ENCODE measurements at regions not wholly inside any gene's neighbourhood (a gene's known extent, or its start where the extent isn't known, plus 50 kb on each side); places are given as distances from the start of the nearest gene placed in this dataset.

DNA sequence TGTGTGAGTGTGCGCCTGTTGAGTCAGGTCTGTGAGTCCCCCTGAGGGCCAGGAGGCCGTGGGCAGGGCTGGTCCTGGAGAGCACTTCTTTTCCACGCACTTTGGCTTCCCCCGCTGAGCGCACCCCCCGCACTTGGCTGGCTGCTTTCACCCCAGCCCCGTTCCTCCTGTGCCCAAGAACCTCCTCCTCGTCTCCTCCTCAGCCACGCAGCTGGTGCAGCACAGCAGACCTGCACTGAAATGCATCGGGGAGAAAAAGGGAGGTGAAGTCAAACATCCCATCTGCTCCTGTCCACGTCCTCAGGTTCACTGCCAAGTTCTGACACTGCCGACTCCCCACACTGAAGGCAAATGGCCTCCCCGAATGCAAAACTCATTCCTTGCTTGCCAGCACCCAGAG is 362.7 kb upstream of the SFSWAP start:
- intact Hi-C loops (cut with DNase I) = no loop called here
- DNase-seq = peak in 8 of 10 donors; percentile 36 to 92 (median 58)

DNA sequence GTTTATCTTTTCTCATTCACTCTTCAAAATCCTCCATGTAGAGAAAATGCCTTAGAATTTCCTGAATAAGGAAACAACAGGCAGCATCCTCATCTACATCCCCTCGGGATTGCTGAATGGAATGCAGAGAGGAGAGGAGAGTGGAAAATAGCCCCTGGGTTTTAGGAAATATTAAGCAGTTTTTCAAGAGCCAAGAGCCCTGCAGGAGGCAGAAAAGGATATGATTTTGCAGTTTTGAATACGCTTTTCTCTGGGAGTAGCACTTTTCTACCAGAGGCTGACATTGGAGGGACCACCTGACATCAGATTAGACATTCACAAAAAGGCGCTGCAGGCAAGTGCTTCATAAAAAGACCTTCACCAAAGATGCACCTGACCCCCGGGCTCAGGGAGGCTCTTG is 362.2 kb upstream of the SFSWAP start:
- intact Hi-C loops (cut with DNase I) = no loop called here
- no peak for DNase-seq

DNA sequence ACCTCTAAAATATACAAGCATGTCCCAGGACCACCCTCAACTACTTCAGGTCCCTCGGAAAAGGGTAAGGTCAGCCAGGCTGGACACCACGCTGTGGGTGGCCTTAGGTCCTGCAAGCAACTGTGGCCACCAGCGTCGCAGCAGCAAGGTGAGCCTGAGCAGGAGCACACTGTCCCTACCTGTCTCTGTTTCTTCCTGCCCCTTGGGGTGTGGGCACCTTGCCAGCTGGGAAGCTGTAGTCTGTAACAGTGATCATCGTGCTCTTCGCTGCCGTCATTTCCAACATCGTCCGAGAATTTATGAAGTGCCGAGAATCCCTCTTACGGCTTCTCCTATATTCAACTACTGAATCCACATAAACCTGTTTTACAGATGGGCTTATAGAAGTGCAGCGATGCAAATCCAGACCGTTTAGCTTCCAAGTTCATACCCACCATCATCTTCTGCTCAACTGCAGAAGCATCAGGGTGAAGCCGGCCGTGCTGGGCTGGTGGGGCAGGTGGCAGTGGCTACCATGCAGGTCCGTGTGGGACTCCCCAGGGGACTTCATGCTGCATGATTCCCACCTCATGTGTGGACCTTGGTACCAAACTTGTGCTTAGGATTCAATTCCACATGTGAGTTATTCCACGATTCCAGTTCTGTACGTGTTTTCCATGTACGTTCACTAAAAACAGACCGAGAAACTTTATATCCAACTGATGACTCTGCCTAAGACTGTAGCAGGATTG is 361.3 kb upstream of the SFSWAP start:
- no peak for DNase-seq
- intact Hi-C loops (cut with DNase I) = no loop called here

DNA sequence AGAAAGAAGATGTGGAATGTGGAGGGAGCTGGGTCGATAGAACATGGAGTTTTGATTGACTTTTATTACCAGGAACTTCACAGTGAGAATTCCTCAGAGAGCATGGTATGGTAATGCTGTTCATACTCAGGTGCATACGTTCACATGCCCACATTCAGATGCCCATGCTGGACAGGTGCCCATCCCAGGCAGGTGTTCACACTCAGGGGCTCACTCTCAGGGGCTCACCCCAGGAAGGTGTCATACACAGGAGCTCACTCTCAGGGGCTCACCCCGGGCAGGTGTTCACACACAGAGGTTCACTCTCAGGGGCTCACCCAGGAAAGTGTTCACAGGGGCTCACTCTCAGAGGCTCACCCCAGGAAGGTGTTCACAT is 360.0 kb upstream of the SFSWAP start:
- DNase-seq = peak in 1 of 10 donors; percentile 75
- intact Hi-C loops (cut with DNase I) = no loop called here

DNA sequence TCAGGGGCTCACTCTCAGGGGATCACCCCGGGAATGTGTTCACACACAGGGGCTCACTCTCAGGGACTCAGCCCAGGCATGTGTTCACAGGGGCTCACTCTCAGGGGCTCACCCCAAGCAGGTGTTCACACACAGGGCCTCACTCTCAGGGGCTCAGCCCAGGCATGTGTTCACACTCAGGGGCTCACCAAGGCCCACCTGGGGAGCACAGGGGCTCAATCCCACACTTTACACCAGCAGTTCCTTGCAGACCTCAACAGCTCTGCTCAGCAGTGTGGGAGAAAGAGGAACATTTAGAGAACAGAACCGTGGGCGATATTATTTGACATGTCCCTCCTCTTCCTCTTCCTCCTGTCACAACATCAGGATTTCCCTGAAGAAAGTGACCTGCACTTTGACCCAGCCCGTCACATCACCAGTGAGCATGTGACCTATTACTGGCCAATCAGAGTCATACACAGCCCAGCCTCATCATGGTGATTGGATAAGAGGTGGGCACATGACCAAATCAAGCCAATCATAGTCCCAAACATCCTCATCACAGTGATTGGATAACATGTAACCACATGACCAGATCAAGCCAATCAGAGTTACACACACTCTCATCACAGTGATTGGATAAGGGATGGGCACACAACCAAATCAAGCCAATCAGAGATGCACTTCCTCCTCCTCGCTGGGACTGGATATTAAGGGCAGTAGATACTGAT is 359.4 kb upstream of the SFSWAP start:
- DNase-seq = peak in 1 of 10 donors; percentile 50
- intact Hi-C loops (cut with DNase I) = no loop called here

DNA sequence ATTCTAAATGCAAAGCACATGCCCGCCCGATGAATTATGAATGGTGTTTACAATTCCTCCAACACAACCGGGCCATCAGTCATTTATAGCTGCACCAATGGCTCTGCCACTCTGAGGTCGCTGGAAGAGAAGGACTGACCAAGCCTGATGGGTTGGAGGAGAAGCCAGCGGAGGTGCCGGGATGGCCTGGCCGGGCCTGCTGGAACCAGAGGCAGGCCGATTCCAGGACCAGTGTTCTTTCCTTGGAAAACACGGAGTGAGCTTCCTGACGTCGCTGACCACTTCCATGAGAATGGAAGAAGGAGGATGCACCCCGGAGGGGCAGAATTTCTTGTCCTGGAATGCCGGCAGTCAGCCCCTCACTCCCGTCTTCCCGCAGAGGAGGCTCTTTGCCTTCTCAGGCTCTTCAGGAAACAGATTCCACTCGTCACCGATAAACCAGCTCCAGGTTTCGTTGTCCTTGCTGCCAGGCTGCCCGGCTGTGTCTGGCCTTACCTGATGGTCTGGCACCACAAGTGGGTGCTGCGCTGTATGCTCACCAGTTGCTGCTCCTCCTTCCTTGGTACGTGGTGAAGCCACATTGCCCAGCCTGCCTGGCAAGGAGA is 358.5 kb upstream of the SFSWAP start:
- intact Hi-C loops (cut with DNase I) = no loop called here

DNA sequence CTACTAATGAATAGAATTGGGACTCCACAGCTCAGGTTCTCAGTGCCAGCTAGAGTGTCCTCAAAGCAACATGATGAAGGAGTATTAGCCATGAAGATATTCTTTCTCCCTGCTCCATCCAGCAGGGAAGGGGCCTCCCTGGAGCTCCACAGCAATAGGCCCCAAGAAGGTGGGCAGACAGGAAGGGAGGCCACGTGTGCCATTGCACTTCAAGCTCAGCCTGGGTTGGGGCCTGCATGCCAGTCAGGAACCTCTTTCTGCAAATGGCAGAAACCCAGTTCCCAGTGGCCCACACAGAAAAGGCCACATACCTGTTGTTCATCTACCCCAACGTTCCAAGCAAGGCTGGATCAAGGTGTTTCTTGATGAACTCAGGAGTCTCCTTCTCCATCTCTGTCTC is 357.5 kb upstream of the SFSWAP start:
- intact Hi-C loops (cut with DNase I) = no loop called here
- no peak for DNase-seq

More for the DNA sequence above, 358.5 kb upstream of the SFSWAP start:
- DNase-seq = peak in 1 of 10 donors; percentile 60

DNA sequence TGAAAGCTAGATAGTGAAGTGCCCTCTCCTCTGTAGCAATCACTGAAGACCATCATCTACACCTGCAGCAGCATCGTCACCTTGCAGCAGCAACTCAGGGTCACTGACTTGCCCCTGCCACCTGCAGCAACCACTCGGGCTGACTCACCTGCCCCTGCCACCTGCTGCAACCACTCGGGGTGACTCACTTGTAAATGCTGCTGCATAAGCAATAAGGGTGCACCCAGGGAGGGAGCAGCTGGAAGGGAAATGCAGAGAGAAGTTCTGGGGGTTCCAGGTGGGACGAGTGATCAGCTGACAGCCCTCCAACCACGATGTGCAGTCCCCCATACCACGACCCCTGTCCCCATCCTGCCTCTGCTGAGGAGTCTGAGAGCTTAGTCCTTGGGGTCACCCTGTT is 357.1 kb upstream of the SFSWAP start:
- intact Hi-C loops (cut with DNase I) = no loop called here
- DNase-seq = no peak

DNA sequence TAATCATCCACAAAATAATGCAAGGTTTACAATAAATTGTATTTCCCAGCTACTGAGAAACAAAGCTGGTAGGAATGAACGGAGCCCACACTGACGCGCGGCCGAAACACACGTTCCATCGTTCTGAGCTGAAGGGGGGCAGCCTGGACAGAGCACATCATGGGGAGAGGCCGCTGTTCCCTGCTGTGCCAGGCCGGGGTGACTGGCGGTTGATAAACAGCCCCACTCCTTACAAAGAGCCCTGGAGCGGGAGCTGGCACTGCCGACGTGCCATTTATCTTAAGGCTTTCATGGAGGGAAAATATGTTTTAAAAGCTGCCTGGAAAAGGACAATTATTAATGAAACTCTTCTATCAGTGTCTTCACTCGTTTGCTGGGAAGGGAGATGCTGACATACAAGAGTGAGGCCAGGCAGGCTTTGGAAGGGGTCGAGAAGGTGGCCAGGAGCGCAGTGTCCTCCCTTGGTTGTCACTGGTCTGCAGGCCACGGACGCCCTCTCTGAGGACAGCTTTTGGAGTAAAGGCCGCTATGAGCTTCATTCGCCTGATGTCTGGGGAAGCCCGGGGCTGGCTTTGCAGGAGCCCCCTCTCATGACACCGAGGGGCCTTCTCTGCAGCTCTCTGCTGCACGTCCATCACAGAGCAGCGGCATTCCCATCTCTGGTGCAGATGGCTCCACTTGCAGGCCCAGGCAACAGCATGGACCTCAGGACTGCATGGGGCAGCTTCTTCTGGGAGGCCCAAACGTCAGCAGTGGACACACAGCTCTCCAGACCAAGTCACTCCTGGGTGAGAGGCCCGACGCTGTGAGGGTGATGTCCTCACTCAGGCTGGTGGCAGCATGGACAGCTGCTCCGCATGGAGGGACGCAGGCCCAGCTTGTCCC is 355.3 kb upstream of the SFSWAP start:
- intact Hi-C loops (cut with DNase I) = no loop called here
- no peak for DNase-seq

DNA sequence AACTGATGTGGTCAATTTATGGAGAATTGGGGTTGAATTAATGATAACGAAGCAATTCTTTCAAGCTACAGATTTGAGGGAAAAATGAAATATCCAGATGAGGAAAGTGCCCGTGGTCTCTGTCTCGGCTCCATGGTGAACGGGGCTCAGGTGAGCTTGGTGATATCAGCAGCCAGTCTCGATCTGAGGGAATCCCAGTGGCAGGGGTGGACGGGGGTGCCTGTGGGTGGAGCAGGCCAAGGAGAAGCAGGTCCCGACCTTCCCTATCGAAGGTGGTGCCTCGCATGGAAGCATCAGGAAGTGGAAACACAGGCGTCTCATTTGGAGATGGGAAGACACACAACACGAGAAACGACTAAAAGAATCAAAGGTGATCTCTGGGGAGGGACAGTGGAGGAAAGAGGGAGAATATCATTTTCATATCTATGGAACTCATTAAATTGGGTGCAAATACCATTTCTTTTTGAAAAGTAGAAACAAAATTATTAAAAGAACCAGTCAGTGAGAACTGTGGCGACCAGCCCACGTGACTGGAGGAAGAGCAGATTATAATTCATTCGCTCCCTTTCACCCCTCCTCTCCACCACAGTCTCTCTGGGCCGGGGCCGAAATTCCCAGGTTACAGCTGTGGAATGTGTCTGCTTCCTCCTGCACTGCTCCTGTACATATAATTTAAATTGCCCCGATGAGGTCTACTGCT is 354.3 kb upstream of the SFSWAP start:
- peak in 1 of 10 donors; percentile 76 for DNase-seq
- intact Hi-C loops (cut with DNase I) = no loop called here

DNA sequence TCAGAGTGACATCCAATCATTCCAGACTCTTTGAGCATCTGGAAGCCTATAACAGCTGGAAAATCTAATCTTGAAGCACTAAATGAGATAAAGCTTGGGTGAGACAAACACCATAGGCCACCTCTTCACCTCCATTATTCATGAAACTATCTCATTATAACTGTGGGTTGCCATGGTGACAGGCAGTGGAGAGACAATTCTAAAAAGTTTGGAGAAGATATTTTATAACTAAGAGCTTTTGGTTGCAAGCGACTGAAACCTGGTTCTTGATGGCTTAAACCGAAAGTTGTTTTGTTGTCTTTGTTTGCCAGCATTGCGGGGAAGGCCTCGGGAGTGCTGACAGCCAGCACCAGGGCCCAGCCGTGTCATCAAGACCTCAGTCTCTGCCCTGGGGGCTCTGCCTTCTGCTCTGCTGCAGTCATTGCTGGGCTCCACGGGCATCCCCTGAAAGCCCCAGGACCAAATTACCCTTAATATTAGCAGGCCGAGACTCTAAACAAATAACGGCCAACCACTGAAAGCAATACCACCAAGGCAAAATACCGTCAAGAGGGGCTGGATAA is 353.6 kb upstream of the SFSWAP start:
- intact Hi-C loops (cut with DNase I) = no loop called here
- no peak for DNase-seq

DNA sequence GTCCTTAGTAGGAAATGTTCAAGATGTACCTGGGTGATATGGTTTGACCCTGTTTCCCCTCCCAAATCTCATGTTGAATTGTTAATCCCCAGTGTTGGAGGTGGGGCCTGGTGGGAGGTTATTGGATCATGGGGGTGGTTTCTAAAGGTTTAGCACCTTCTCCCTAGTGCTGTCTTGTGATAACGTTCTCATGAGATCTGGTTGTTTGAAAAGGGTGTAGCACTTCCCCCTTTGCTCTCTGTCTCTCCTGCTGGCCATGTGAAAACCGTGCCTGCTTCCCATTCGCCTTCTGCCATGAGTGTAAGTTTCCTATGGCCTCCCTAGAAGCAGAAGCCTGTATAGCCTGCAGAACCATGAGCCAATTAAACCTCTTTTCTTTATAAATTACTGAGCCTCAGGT is 353.0 kb upstream of the SFSWAP start:
- intact Hi-C loops (cut with DNase I) = no loop called here
- DNase-seq = no peak

DNA sequence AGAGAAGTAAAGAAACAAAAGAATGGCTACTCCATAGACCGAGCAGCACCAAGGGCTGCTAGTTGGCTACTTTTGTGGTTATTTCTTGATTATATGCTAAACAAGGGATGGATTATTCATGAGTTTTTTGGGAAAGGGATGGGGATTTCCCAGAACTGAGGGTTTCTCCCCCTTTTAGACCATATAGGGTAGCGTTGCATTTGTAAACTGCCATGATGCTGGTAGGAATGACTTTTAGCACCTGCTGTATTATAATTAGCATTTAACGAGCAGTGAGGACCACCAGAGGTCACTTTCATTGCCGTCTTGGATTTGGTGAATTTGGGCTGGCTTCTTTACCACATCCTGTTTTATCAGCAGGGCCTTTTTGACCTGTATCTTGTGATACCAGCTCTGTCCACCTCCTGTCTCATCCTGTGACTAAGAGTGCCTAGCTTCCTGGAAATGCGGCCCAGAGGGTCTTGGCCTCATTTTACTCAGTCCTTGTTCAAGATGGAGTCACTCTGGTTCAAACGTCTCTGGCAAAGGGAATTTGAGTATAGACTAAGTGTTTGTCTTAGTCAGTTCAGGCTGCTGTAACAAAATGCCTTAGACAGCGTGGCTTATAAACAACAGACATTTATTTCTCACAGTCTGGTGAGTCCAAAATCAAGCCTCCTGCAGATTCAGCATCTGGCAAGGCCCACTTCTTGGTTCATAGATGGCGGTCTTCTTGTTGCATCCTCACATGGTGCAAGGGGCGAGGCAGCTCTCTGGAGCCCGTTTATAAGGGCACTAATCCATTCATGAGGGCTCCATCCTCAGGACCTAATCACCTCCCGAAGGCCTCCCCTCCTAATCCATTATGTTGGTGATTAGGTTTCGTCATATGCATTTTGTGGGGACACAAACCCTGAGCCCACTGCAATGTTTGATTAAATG is 348.3 kb upstream of the SFSWAP start:
- intact Hi-C loops (cut with DNase I) = no loop called here
- DNase-seq = no peak

DNA sequence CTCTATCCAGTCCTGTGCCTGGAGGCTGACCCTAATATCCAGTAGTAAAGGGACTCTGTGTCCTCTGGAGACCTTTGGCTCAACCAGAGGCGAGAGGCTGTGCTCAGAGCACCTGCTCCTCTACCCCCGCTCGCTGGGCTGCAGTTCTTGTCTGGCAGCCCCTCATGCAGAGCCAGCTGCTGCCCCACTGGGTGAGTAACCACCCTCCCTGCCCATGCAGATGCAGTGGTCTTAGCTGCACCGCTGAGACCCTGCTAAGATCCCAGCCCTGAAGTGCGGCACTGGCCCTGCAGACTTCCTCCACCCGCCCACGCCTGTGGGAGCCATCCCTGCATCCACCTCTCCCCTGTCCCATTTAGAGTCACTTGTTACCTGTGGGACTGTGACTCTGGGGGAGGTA is 347.5 kb upstream of the SFSWAP start:
- intact Hi-C loops (cut with DNase I) = no loop called here
- DNase-seq = no peak

DNA sequence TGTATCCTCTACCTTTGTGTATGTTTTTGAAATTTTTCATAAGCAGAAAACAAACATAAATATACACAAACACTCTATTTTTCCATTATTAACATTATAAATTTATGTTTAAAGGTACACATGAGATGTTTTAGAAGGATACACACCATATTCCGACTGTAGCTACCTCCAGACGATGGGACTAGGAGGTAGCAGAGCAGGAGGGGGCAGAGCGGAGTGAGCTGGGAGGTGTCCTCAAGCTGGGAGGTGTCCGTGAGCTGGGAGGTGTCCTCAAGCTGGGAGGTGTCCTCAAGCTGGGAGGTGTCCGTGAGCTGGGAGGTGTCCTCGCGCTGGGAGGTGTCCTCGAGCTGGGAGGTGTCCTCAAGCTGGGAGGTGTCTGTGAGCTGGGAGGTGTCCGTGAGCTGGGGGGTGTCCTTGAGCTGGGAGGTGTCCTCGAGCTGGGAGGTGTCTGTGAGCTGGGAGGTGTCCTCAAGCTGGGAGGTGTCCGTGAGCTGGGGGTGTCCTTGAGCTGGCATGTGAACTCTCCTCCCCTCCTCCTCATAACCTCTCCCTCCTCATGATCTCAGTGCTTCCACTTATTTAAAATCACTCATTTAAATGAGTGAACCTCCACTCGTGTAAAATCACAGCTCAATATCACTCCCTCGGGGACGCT is 346.9 kb upstream of the SFSWAP start:
- intact Hi-C loops (cut with DNase I) = no loop called here

DNA sequence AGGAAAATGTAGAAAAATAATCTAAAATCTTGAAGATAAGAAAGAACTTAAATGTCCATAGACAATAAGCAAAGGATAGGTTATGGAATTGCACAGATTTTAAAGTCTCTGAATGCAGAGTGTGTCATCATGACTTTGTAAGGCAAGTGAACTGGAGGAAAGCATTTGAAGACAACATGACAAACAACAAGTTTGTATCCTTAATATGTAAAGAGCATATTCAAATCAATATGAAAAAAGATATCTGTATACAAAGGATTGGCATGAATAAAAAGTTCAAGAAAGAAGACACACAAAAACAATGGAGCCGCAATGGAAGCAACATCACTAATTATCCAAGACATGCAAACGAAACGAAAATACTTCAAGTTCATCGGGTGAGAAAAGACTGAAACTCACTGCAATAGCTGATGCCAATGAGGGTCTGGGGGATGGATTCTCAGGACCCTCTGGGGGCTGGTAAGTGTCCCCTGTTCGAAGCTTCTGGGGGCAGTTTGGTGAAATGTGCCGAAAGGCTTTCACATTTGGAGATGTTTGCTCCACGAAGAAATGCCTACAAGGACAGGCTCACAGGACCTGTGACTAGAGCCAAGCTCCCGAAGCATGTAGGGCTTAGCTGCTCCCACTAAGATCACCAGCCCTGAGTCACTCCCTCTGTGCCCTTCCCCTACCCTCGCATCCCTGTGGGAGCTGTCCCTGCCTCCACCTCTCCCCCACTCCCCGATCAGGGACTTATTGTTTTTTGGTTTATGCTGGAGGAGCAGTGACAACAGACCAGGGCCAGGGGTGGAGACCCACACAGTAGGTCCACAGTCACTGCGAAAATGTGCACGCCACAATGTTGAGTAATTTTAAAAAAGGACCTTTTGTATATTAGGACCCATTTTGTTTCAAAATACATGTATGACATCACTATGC is 345.7 kb upstream of the SFSWAP start:
- intact Hi-C loops (cut with DNase I) = no loop called here
- DNase-seq = peak in 1 of 10 donors; percentile 1

More for the DNA sequence above, 346.9 kb upstream of the SFSWAP start:
- peak in 1 of 10 donors; percentile 30 for DNase-seq

DNA sequence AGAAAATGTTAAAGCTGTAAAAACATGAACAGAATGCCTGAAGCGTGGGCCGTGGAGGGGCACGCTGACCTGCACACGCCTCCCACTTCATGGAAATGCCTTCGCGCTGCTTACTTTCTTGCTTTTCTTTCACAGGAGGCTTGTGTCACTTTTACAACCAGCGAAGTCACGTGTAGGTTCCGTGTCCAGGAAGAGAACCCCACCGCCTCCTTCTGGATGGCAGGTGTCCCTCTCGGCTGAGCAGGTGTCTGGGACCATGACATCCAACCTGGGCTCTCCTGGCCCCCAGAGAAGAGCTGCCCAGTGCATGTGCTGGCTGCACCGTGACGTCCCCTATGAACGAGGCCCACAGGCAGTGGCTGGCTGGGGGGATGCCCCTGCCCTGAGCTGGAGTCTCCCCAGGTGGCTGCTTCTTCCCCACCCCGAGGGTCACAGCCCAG is 345.0 kb upstream of the SFSWAP start:
- peak in 2 of 10 donors; percentile 1 to 60 for DNase-seq
- intact Hi-C loops (cut with DNase I) = no loop called here
